Loucy (cell line): ENCODE measurements at regions not wholly inside any gene's neighbourhood (a gene's known extent, or its start where the extent isn't known, plus 50 kb on each side); places are given as distances from the start of the nearest gene placed in this dataset.

Source experiments
- EZH2phosphoT487 ChIP-seq: fragments of 200-600 bp; IDR thresholded peaks from 2 replicates; pipeline ENCODE4 v1.6.1; 2018; ENCODE audit warnings: antibody characterized with exemption, mild to moderate bottlenecking, moderate library complexity, borderline replicate concordance
- TF ChIP-seq, protein P1 (sequence below): fragments of 200-600 bp; sonication (generic); conservative IDR thresholded peaks from 2 replicates; pipeline ENCODE4 v1.5.1; 2014; ENCODE audit warnings: mild to moderate bottlenecking, antibody characterized with exemption, low read length

GRCh38 chr13:40146611-40147117 is 491.2 kb downstream of the COG6 start:
- TF ChIP-seq, protein P1, sequence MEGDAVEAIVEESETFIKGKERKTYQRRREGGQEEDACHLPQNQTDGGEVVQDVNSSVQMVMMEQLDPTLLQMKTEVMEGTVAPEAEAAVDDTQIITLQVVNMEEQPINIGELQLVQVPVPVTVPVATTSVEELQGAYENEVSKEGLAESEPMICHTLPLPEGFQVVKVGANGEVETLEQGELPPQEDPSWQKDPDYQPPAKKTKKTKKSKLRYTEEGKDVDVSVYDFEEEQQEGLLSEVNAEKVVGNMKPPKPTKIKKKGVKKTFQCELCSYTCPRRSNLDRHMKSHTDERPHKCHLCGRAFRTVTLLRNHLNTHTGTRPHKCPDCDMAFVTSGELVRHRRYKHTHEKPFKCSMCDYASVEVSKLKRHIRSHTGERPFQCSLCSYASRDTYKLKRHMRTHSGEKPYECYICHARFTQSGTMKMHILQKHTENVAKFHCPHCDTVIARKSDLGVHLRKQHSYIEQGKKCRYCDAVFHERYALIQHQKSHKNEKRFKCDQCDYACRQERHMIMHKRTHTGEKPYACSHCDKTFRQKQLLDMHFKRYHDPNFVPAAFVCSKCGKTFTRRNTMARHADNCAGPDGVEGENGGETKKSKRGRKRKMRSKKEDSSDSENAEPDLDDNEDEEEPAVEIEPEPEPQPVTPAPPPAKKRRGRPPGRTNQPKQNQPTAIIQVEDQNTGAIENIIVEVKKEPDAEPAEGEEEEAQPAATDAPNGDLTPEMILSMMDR: no peak
- no peak for TF ChIP-seq EZH2phosphoT487
